GM12878 (cell line): ENCODE measurements at regions not wholly inside any gene's neighbourhood (a gene's known extent, or its start where the extent isn't known, plus 50 kb on each side); places are given as distances from the start of the nearest gene placed in this dataset.

Experiments used
- ATAC-seq: fragments of 200-7000 bp; cut with Tn5 transposase; 3 replicates; pipeline ENCODE4 v1.9.1; 2020; ENCODE audit warnings: mild to moderate bottlenecking, moderate library complexity
- BruUV-seq: library from RNA; stranded (reverse); fragments of 400-500 nt; replicated peaks from 2 replicates; lab custom pipeline; 2021; lab: Mats Ljungman, UMichigan
- CTCF ChIA-PET: fragments of 300-600 bp; sonication (Branson Sonifier 250); formaldehyde crosslinking; extraction: SDS; loops from one replicate; lab custom pipeline; 2021; ENCODE audit warnings: inconsistent platforms; lab: Yijun Ruan, JAX
- POLR2A ChIA-PET: fragments of 350-600 bp; formaldehyde crosslinking; extraction: SDS; loops from one replicate; lab custom pipeline; 2021; ENCODE audit warnings: inconsistent platforms; lab: Charles Lee
- RAD21 ChIA-PET: fragments of 300-600 bp; sonication (Branson Sonifier 250); formaldehyde crosslinking; loops from one replicate; lab custom pipeline; 2023; ENCODE audit warnings: antibody characterized with exemption; ENCODE audit not compliant: unreplicated experiment; lab: Charles Lee
- SMC1A ChIA-PET: fragments of 300-600 bp; sonication (Branson Sonifier 250); formaldehyde crosslinking; loops from one replicate; lab custom pipeline; 2023; ENCODE audit not compliant: unreplicated experiment, uncharacterized antibody; lab: Charles Lee
- DNase-seq: peaks from one replicate; pipeline ENCODE4 v3.0.0-alpha.2; 2011; ENCODE audit warnings: low read depth, low spot score
- FAIRE-seq: peaks from 3 replicates; lab custom pipeline; 2011; peaks lifted over from hg19 to GRCh38; lab: Jason Lieb, UNC
- H2AFZ ChIP-seq: 2 replicates; pipeline ENCODE4 v1.6.0; 2011; ENCODE audit warnings: low read depth, low read length, control low read depth; ENCODE audit not compliant: control insufficient read depth
- H3K27ac ChIP-seq: 2 replicates; pipeline ENCODE4 v1.5.1; 2011; ENCODE audit warnings: control low read depth; ENCODE audit not compliant: control insufficient read depth, insufficient read depth
- H3K27me3 ChIP-seq, 2 experiments: replicated peaks in 1 of 2; 2 replicates each; pipeline versions ENCODE4 v1.6.0 to v1.6.1; 2011; ENCODE audit warnings: low read length in 1 of 2; ENCODE audit not compliant: control insufficient read depth in 2 of 2, insufficient read depth in 2 of 2
- H3K36me3 ChIP-seq, 2 experiments: 2 replicates each; pipeline ENCODE4 v1.5.1; 2011; ENCODE audit warnings: low read length in 1 of 2; ENCODE audit not compliant: control insufficient read depth in 2 of 2, insufficient read depth in 2 of 2
- H3K4me1 ChIP-seq: 2 replicates; pipeline ENCODE4 v1.6.1; 2011; ENCODE audit warnings: mild to moderate bottlenecking, low read length, moderate library complexity, mixed read lengths; ENCODE audit not compliant: control insufficient read depth, insufficient read depth
- H3K4me2 ChIP-seq: 2 replicates; pipeline ENCODE4 v1.6.0; 2011; ENCODE audit warnings: control low read depth; ENCODE audit not compliant: control insufficient read depth, insufficient read depth
- H3K4me3 ChIP-seq: fragments of 200-600 bp; sonication (generic); 2 replicates; pipeline ENCODE4 v1.5.1; 2016
- H3K79me2 ChIP-seq: 2 replicates; pipeline ENCODE4 v1.6.0; 2011; ENCODE audit warnings: low read length; ENCODE audit not compliant: control insufficient read depth, insufficient read depth
- H3K9ac ChIP-seq: 2 replicates; pipeline ENCODE4 v1.8.0; 2011; ENCODE audit warnings: low read length, control low read depth, mixed read lengths; ENCODE audit not compliant: control insufficient read depth, insufficient read depth
- H3K9me3 ChIP-seq: replicated peaks from 3 replicates; pipeline ENCODE4 v1.5.1; 2011; ENCODE audit warnings: mild to moderate bottlenecking, low read length; ENCODE audit not compliant: control insufficient read depth, insufficient read depth
- H4K20me1 ChIP-seq: 2 replicates; pipeline ENCODE4 v1.6.0; 2011; ENCODE audit not compliant: control insufficient read depth, insufficient read depth
- ASH2L ChIP-seq: fragments of 300-600, 200-600 bp; sonication (generic); IDR thresholded peaks from 2 replicates; pipeline ENCODE4 v1.6.1; 2017; ENCODE audit warnings: low read depth, mild to moderate bottlenecking, borderline replicate concordance
- CBFB ChIP-seq: IDR thresholded peaks from 2 replicates; pipeline ENCODE4 v1.6.1; 2016; ENCODE audit warnings: antibody characterized with exemption, low read depth
- CHD4 ChIP-seq: fragments of 200-600 bp; sonication (generic); IDR thresholded peaks from 2 replicates; pipeline ENCODE4 v1.6.1; 2016; ENCODE audit warnings: mild to moderate bottlenecking
- ETV6 ChIP-seq, 2 experiments: fragments of 450-650 bp in 1 of 2; IDR thresholded peaks in 1 of 2; conservative IDR thresholded peaks in 1 of 2; 2 replicates each; pipeline ENCODE4 v1.6.1; 2014; ENCODE audit warnings: antibody characterized with exemption in 1 of 2, borderline replicate concordance in 1 of 2, low read depth in 1 of 2, mild to moderate bottlenecking in 1 of 2, moderate library complexity in 1 of 2
- FOXK2 ChIP-seq: fragments of 450-650 bp; IDR thresholded peaks from 2 replicates; pipeline ENCODE4 v1.6.1; 2017; ENCODE audit warnings: mild to moderate bottlenecking, moderate library complexity
- GABPA ChIP-seq: IDR thresholded peaks from 2 replicates; pipeline ENCODE4 v1.6.1; 2014; ENCODE audit warnings: antibody characterized with exemption, low read depth, mild to moderate bottlenecking, inconsistent platforms
- HDAC6 ChIP-seq: fragments of 200-600 bp; sonication (generic); IDR thresholded peaks from one replicate; pipeline ENCODE4 v1.8.0; 2017; ENCODE audit warnings: antibody characterized with exemption; ENCODE audit not compliant: unreplicated experiment
- IKZF1 ChIP-seq: fragments of 450-650 bp; conservative IDR thresholded peaks from 2 replicates; pipeline ENCODE4 v1.6.1; 2017; ENCODE audit warnings: antibody characterized with exemption, mild to moderate bottlenecking
- KLF5 ChIP-seq: fragments of 450-650 bp; IDR thresholded peaks from 2 replicates; pipeline ENCODE4 v1.6.1; 2014; ENCODE audit warnings: mild to moderate bottlenecking; ENCODE audit not compliant: partially characterized antibody
- POLR2A ChIP-seq: IDR thresholded peaks from 2 replicates; pipeline ENCODE4 v1.6.1; 2011; ENCODE audit warnings: low read depth, mild to moderate bottlenecking, low read length
- RAD21 ChIP-seq: IDR thresholded peaks from 2 replicates; pipeline ENCODE4 v1.6.1; 2011; ENCODE audit warnings: mild to moderate bottlenecking, low read depth, low read length, moderate library complexity; ENCODE audit not compliant: insufficient read depth
- RB1 ChIP-seq: fragments of 450-650 bp; formaldehyde crosslinking; IDR thresholded peaks from 2 replicates; pipeline ENCODE4 v1.6.1; 2017; ENCODE audit warnings: mild to moderate bottlenecking, borderline replicate concordance
- RCOR1 ChIP-seq: conservative IDR thresholded peaks from 2 replicates; pipeline ENCODE4 v1.6.1; 2012; ENCODE audit warnings: low read depth, low read length, improper control_type of control experiment
- SIX5 ChIP-seq: IDR thresholded peaks from 2 replicates; pipeline ENCODE4 v1.6.1; 2011; ENCODE audit warnings: mild to moderate bottlenecking, low read depth, low read length, moderate library complexity; ENCODE audit not compliant: severe bottlenecking
- SUZ12 ChIP-seq: fragments of 200-600 bp; sonication (generic); IDR thresholded peaks from one replicate; pipeline ENCODE4 v1.6.1; 2018; ENCODE audit warnings: antibody characterized with exemption, mild to moderate bottlenecking; ENCODE audit not compliant: unreplicated experiment
- ZNF207 ChIP-seq: fragments of 450-650 bp; IDR thresholded peaks from 2 replicates; pipeline ENCODE4 v1.6.1; 2014; ENCODE audit warnings: antibody characterized with exemption, mild to moderate bottlenecking, borderline replicate concordance
- ZSCAN29 ChIP-seq: fragments of 450-650 bp; IDR thresholded peaks from 2 replicates; pipeline ENCODE4 v1.6.1; 2017; ENCODE audit warnings: mild to moderate bottlenecking, moderate library complexity
- WGBS: methylation state at CpG from one replicate; pipeline ENCODE4 v1.1.6; 2016; ENCODE audit warnings: low lambda C conversion rate; ENCODE audit not compliant: insufficient replicate concordance, insufficient coverage; ENCODE audit errors: missing lambda C conversion rate; 5-methylcytosine and 5-hydroxymethylcytosine counted together
- in situ Hi-C: fragments of 300-500 bp; cut with MboI; formaldehyde crosslinking; loops from 9 replicates; pipeline ENCODE4 v1.14.3; 2018; ENCODE audit warnings: mixed read lengths
- intact Hi-C: fragments of 100-400 bp; cut with micrococcal nuclease; formaldehyde crosslinking; loops from one replicate; pipeline ENCODE4 v1.14.2; 2022; ENCODE audit not compliant: unreplicated experiment
- TF ChIP-seq, protein P1 (sequence below): fragments of 450-650 bp; formaldehyde crosslinking; IDR thresholded peaks from 2 replicates; pipeline ENCODE4 v1.5.0; 2022; ENCODE audit warnings: mild to moderate bottlenecking, missing genetic modification characterization
- TF ChIP-seq, protein P2 (sequence below): IDR thresholded peaks from 2 replicates; pipeline ENCODE4 v1.6.1; 2012; ENCODE audit warnings: low read length, inconsistent platforms
- TF ChIP-seq, protein P3 (sequence below): IDR thresholded peaks from 2 replicates; pipeline ENCODE4 v1.6.1; 2012; ENCODE audit warnings: mild to moderate bottlenecking, low read depth, low read length

DNA sequence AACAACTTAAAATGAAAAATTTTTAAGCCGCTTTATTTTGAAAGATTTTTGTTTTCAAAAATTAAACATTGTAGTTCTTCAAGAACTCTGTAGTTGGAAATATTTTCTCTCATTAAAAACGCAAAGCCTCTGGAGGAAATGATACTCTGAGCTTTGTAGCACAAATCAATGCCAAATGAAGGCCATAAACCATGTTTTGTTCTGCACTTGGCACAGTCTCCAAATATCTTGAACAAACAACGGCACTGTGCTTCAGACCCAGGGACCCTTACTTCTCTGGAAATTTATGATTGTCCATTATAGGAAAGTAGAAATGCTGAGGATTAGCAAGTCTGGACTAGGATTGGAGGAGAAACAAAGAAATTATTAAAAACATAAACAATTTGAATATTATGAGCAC is 160.8 kb upstream of the BMP4 start:
- no peaks in the 10 kb centered on the region for H3K36me3 ChIP-seq
- no peaks in the 10 kb centered on the region for H4K20me1 ChIP-seq
- intact Hi-C loops (no loop called here), in situ Hi-C loops (no loop called here)
- no peaks in the 10 kb centered on the region for H3K27me3 ChIP-seq
- H3K79me2 ChIP-seq: no peaks in the 10 kb centered on the region
- BruUV-seq: no TSS peak
- DNase-seq (no peak), FAIRE-seq (no peak), ATAC-seq (no peak)
- ChIA-PET POLR2A (no interaction called here), CTCF (no interaction called here), RAD21 (no interaction called here), SMC1A (no interaction called here)
- TF ChIP-seq POLR2A: no peak
- no peak for TF ChIP-seq ZNF207
- no peak for TF ChIP-seq SIX5
- TF ChIP-seq KLF5: no peak
- TF ChIP-seq CBFB: no peak
- TF ChIP-seq ETV6 (conservative IDR thresholded peaks at IDR 0.05 in 1 of 2, IDR thresholded peaks at IDR 0.05 in 1 of 2; ENCODE audit: borderline replicate concordance in 1 of 2, low read depth in 1 of 2): no peak
- TF ChIP-seq CHD4: no peak
- TF ChIP-seq, protein P1, sequence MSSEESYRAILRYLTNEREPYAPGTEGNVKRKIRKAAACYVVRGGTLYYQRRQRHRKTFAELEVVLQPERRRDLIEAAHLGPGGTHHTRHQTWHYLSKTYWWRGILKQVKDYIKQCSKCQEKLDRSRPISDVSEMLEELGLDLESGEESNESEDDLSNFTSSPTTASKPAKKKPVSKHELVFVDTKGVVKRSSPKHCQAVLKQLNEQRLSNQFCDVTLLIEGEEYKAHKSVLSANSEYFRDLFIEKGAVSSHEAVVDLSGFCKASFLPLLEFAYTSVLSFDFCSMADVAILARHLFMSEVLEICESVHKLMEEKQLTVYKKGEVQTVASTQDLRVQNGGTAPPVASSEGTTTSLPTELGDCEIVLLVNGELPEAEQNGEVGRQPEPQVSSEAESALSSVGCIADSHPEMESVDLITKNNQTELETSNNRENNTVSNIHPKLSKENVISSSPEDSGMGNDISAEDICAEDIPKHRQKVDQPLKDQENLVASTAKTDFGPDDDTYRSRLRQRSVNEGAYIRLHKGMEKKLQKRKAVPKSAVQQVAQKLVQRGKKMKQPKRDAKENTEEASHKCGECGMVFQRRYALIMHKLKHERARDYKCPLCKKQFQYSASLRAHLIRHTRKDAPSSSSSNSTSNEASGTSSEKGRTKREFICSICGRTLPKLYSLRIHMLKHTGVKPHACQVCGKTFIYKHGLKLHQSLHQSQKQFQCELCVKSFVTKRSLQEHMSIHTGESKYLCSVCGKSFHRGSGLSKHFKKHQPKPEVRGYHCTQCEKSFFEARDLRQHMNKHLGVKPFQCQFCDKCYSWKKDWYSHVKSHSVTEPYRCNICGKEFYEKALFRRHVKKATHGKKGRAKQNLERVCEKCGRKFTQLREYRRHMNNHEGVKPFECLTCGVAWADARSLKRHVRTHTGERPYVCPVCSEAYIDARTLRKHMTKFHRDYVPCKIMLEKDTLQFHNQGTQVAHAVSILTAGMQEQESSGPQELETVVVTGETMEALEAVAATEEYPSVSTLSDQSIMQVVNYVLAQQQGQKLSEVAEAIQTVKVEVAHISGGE (CRISPR knock-in tag): no peak
- no peak for TF ChIP-seq RB1
- TF ChIP-seq FOXK2: no peak
- no peak for TF ChIP-seq ZSCAN29
- TF ChIP-seq, protein P2, sequence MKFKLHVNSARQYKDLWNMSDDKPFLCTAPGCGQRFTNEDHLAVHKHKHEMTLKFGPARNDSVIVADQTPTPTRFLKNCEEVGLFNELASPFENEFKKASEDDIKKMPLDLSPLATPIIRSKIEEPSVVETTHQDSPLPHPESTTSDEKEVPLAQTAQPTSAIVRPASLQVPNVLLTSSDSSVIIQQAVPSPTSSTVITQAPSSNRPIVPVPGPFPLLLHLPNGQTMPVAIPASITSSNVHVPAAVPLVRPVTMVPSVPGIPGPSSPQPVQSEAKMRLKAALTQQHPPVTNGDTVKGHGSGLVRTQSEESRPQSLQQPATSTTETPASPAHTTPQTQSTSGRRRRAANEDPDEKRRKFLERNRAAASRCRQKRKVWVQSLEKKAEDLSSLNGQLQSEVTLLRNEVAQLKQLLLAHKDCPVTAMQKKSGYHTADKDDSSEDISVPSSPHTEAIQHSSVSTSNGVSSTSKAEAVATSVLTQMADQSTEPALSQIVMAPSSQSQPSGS: no peak
- no peak for TF ChIP-seq GABPA
- no peak for TF ChIP-seq RAD21
- TF ChIP-seq, protein P3, sequence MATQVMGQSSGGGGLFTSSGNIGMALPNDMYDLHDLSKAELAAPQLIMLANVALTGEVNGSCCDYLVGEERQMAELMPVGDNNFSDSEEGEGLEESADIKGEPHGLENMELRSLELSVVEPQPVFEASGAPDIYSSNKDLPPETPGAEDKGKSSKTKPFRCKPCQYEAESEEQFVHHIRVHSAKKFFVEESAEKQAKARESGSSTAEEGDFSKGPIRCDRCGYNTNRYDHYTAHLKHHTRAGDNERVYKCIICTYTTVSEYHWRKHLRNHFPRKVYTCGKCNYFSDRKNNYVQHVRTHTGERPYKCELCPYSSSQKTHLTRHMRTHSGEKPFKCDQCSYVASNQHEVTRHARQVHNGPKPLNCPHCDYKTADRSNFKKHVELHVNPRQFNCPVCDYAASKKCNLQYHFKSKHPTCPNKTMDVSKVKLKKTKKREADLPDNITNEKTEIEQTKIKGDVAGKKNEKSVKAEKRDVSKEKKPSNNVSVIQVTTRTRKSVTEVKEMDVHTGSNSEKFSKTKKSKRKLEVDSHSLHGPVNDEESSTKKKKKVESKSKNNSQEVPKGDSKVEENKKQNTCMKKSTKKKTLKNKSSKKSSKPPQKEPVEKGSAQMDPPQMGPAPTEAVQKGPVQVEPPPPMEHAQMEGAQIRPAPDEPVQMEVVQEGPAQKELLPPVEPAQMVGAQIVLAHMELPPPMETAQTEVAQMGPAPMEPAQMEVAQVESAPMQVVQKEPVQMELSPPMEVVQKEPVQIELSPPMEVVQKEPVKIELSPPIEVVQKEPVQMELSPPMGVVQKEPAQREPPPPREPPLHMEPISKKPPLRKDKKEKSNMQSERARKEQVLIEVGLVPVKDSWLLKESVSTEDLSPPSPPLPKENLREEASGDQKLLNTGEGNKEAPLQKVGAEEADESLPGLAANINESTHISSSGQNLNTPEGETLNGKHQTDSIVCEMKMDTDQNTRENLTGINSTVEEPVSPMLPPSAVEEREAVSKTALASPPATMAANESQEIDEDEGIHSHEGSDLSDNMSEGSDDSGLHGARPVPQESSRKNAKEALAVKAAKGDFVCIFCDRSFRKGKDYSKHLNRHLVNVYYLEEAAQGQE: no peak
- no peak for TF ChIP-seq RCOR1
- no peak for TF ChIP-seq ASH2L
- no peak for TF ChIP-seq IKZF1
- no peak for TF ChIP-seq SUZ12
- no peak for TF ChIP-seq HDAC6
- H2AFZ ChIP-seq: no peak overlapping the region
- no peak overlapping the region for H3K27ac ChIP-seq
- H3K4me3 ChIP-seq: no peak overlapping the region
- H3K4me1 ChIP-seq: no peaks in the 10 kb centered on the region
- WGBS: 30% methylated on average over 3 of the region's 3 CpGs
- no peak overlapping the region for H3K4me2 ChIP-seq
- H3K9me3 ChIP-seq: no peaks in the 10 kb centered on the region
- H3K9ac ChIP-seq: no peak overlapping the region
